ENCODE measurements at regions not wholly inside any gene's neighbourhood (a gene's known extent, or its start where the extent isn't known, plus 50 kb on each side); places are given as distances from the start of the nearest gene placed in this dataset.
"Not testable (repeated sequence)": the region's sequence is repeated elsewhere in the genome, so short reads cannot be mapped to it uniquely, and the experiment has no call there.

DNA sequence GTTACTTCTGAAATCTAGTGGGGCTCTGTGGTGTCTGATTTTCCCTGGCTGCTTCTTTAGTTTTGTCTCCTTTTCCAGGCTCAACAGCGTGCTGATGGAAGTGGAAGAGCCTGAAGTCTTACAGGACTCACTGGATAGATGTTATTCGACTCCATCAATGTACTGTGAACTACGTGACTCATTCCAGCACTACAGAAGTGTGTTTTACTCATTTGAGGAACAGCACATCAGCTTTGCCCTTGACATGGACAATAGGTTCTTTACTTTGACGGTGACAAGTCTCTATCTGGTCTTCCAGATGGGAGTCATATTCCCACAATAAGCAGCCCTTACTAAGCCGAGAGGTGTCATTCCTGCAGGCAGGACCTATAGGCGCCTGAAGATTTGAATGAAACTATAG is 51.1 kb downstream of the NBPF8 start:
- DNase-seq: not testable (repeated sequence)

DNA sequence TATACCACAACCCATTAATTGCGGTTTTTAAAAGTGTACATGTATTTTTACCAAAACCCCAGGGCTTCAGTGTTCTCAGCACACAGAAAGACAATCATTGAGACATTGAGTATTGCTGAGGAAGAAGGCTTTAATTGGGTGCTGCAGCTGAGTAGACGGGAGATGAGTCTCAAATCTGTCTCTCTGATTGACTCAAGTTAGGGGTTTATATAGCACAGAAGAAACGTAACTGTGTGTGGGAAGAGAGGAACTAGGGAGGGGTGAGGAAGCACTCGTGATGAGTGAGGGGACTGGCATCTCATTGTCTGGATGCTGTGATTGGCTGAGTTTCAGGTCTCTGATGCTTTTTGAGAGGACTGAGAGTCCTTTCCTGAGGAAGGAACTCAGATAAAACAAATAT is 62.8 kb downstream of the NBPF8 start:
- DNase-seq: peak in 1 of 3 donors; percentile 0

DNA sequence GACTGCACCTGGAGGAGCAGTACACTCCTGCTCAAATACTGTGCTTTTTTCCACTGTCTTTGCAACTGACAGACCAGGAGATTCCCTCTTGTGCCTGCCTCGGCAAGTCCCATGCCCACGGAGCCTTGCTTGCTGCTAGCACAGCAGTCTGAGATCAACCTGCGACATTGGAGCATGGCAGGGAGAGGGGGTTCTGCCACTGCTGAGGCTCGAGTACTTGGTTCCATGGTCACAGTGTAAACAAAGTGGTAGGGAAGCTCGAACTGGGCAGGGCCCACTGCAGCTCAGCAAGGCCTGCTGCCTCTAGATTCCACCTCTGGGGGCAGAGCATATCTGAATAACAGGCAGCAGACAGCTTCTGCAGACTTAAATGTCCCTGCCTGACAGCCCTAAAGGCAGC is 63.6 kb downstream of the NBPF8 start:
- not testable (repeated sequence) for DNase-seq

DNA sequence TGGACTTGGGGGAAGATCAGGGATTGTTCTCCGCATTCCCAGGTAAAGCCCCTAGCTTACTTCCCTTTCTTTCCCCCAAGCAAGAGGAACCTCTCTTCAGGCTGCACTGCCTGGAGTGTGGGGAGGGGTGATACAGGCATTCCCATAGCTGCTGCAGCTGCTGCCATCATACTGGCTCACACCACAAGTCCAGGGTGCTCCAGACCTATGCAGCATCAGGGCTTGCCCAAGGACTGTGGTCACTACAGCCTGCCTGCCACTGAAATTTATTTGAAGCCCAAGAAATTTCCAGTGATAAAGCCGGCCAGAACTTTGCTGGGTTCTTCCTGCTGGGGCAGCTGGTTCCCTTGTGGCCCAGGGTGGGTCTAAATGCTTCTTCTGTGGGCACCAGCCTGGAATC is 72.7 kb downstream of the NBPF8 start:
- not testable (repeated sequence) for DNase-seq

DNA sequence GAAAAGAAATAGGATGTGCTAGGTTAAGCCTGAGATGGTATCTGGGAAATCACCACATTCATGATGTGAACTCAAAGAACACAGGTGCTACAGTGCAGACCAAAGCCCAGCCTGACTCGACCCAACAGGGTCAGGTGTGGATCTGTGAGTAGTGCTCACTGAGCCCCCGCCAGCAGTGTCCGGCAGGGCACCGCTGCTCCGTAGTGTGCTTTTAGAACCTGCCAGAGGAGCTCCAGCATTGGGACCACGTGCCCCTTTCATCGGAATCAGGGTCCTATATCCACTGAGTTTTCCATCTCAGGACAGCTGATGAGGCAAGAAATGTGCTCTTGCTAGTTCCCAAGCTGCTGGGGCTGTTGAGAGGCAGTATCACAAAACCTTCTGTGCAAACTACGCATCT is 74.4 kb downstream of the NBPF8 start:
- not testable (repeated sequence) for DNase-seq

DNA sequence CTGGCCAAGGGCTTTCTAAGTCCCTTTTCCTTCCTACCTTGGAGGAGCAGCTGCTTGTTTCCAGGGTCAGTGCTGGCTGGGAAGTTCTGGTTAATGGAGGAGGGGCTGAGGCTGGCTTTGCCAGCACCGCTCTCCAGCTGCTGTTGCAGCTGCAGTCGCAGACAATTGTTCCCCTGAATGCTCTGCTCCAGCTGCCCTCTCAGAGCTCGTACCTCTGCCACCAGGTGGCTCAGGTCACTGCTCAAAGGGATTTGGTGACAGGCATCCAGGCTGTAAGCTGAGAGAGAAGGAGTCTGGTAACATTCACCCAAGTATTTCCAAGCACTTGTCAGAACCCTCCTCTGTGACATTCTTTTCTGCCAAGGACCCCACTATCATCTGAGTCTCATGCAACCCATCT is 82.3 kb downstream of the NBPF8 start:
- DNase-seq: not testable (repeated sequence)

DNA sequence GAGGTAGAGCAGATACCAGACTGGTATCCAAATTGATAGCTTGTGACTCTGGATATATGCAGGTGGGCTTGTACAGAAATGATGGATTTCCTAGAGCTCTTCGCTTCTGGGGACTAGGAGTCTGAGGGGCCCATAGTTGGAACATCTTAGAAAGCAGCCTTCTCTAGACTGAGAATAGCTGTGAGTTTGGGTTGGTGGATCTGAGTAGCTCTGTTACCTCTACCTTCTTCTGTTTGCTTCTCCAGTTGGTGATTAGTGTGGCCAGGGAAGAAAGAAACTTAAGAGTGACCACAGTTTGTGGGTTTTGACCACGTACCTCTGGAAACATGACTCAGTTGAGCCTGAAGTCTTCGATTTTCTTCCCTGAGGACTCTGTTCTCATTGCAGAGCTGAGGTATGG is 88.4 kb downstream of the NBPF8 start:
- DNase-seq: not testable (repeated sequence)

DNA sequence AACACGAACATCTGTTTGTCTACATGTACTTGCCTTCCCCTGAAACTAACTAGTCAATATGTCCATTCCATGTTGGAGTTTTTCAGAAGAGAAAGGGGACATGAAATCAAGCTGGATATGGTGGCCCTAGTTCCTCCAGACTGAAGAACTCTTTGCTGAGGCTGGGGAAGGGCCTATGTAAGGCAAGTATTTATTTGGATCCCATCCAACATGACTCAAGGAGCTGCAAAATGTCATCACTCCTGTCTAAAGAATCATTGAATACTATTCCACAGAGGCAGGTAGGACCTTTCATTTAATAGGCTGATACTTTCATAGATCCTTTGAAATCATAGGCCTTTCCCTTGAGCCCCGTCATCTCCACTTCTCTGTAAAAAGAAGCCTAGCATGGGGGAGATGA is 91.5 kb downstream of the NBPF8 start:
- not testable (repeated sequence) for DNase-seq

DNA sequence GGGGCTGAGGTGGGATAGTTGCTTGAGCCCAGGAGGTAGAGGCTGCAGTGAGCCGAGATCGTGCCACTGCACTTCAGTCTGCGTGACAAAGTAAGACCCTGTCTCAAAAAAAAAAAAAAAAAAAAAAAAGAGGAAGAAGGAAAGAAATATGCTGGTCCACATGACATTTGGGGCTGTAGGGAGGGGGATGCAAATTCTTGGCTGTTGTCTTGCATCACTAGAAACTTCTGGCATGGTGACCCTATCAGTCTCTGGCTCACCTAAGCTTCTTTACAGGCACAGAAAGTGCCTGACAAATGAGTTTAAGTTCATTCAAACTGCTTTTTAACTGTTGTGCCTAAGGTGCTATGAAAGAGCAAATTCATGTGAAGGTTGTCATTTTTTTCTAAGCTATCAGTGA is 93.5 kb downstream of the NBPF8 start:
- DNase-seq: not testable (repeated sequence)

DNA sequence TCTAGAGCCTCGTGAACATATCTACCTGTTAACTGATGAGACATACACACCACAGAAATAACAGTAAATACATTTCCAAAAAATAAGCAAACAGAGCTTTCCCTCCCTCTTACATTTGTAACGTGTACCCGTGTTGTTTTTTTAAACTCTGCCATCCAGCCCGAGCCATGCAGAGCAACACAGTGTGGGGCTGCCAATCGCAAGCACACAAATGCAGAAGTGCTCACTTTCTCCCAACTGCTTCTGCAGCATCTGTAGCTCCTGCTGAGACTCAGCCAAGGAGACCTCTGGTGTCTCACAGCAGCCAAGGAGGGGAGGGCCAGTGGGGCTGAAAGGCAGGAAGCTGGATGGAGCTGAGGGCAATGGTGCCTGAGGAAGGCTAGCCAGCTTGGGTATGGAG is 94.4 kb downstream of the NBPF8 start:
- not testable (repeated sequence) for DNase-seq

DNA sequence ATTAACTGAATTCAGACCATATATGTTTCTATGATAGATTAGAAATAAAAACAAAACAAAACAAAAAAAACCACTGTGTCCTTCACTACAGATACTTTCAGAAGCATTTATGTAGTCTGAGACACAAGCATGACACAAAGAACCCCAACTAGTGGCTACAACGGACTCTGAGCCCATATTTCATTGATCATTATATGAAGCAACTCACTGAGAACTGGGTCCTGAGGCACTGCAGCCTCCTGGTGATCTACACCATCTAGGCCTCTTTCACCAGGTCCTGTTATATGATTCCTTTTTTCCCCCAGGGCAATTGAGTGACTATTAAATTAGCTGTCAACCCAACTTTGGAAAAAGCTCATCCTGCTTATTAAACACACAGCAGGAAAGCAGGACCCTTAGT is 98.3 kb downstream of the NBPF8 start:
- DNase-seq: not testable (repeated sequence)

DNA sequence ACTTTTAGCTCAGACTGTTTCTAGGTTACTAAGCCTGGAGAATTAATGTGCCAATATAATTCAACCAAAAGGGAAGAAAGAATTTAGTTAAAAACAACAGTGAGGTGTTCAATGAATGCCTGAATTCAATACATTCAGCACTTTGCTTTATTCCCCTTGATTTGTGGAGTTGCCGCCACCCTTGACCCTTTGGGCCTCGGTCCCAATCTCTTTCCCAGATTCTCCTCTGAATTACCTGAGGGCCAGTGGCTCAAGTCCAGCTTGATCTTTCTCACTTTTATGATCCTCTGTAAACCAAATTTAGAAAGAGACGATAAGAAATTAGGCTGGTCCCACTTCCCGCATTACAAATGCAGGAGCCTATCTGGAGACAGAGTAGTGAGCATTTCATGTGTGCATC is 98.7 kb downstream of the NBPF8 start:
- not testable (repeated sequence) for DNase-seq

DNA sequence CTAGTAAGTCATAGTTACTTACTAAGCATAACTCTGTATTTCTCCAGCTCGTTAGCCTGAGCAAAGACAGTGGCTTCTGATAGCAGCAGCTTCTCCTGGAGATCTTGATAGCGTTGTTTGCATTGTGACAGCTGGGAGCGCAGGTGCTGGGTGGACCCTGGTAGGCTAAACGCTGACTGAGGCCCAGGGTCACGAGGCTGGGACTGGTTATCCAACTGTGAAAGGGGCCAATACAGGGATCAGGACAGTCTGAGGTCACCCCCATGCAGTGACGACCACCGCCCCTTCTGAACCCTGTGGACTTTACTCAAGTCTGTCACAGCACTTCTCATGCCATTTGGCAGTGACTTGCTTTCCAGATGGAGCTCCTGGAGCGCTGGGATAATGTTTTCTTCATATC is 104.4 kb downstream of the NBPF8 start:
- not testable (repeated sequence) for DNase-seq

DNA sequence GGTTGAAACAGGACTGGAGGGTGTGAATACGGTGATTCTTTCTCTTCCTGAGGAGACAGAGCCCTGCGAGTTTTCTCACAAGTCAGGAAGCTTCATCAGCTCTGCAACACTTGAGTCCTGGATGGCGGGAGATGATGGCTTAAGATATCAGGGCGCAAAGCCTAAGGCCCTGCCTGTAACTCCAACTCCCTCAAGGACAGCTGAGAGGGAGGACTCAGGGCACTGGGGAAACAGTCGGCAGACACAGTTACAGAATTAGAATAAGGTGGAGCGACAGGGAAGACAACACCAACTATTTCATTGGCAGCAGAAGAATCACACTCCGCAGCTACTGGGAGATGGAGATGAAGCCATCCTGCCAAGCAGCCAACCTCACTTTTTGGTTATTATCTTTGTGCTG is 109.6 kb downstream of the NBPF8 start:
- DNase-seq: not testable (repeated sequence)

DNA sequence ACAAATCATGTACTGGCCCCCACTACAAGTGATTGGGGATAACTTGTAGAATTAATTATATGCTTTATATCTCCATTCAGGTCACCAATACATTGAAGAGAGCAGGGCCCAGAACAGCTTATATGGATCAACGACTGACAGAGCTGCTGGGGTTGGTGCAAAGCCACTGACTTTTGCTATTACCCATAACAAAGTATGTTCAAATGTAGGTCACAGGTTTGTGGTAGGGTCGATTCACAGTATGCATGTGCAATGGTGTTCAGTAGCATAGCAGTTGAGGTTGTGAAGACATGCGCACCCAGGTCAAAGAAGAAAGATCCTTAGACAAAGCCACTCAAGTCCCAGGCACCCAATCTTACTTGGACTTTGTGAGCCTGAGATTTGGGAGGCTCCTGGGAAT is 110.6 kb downstream of the NBPF8 start:
- DNase-seq: not testable (repeated sequence)

DNA sequence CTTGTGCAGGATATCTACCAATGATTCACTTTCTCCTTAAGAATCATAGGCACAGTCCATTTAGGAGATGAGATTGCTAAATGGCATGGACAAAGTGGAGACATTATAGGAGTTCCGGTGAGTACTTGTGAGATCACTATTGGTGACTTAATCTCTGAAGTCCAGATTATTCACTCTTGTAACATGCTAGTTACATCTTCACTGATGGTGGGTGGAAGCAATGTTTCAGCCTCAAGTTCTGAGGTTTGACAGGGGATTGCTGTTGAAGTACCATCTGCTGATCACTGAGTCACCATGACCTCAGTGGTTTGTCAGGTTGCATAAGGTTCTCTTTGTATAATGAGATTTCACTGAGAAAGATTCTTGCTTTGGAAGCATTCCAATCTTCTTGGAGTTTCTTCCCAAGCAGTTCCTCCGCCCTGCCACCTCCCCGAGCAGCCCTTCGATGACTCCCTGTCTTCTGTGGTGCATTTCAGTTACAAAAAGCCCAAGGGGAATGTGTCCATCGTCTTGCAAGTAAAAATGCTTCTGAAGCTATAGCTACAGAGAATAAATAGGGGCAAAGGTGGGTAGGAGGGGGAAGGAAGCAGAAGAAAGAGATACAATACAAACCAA is 114.7 kb downstream of the NBPF8 start:
- DNase-seq: not testable (repeated sequence)

DNA sequence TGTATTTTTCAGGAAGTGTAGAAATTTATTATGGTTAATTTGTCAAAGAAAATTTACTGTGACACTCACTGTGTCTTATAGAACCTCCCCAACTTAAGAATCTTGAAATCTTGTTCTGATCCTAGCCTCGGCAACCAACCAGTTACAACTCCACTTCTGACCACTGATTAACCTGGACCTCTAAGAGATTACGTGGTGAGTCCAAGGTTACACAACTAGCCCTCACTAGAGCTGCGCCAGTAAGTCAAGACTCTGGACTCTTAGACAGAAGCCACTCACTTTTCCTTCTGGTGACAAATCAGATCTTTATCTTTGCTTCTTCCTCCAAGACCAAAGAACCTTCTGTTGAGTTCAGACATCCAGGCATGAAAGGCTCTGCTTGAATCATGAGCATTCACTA is 116.6 kb downstream of the NBPF8 start:
- not testable (repeated sequence) for DNase-seq

DNA sequence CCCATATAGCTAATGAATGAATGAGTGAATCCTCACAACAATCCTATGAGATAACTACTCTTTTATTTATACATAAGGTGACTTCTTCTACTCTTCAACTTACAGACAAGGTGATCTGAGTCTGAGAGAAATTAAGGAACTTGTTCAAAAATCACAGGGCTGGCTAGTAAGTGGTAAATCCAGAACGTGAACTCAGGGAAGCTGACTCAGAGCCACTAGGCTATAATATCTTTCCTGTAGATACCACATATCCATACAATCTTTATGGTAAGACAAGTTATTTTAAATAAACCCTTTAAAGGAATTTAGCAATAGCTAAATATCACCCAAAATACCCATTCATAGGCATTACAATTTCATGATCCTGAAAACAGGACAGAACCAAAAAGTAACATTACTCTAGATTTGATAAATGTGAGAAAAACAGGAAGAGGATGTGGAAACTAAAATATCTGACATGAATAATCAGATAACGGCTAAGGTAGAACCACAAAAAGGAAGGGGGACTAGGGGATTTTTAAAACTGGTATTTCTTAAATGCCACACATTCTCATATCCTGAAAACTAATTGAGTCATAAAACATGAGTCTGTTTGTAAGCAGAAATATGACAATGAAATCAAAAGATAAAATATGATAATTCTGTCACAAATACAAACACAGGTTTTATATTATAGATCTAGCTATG is 119.7 kb downstream of the NBPF8 start:
- peak; percentile 30 to 65 (median 53) for DNase-seq

DNA sequence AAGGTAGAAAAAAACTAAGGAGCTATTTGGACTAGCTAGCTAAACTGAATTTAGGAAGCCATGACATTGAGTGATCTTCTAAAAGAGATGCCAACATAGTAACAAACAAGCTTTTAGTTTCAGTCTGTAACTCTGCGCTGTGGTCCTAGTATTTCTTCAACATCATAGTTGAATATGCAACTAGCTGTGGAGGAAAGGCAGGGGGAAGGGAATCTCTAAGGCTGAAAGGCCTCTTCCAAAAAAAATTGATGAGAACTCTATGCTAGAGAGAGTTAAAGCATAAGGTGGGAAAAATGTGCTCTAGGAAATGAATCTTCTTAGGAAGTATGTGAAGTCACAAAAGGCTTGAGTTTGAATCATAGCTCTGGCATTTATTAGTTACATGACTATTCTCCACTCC is 120.2 kb downstream of the NBPF8 start:
- DNase-seq: peak; percentile 5 to 36 (median 18)

DNA sequence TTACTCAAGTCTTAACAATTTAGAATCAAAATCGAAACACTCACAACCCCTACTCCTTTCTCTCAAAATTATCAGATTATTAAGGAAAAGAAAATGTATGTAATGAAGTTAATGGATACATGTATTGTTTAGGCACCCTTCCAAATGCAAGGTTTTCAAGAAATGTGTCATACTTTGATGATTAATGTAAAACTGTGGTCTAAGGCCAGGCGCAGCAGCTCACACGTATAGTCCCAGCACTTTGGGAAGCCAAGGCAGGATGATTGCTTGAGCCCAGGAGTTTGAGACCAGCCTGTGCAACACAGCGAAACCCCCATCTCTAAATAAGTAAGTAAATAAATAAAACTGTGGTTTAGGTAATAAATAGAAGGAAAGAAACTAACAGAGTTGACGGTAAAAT is 126.6 kb downstream of the NBPF8 start:
- not testable (repeated sequence) for DNase-seq

DNA sequence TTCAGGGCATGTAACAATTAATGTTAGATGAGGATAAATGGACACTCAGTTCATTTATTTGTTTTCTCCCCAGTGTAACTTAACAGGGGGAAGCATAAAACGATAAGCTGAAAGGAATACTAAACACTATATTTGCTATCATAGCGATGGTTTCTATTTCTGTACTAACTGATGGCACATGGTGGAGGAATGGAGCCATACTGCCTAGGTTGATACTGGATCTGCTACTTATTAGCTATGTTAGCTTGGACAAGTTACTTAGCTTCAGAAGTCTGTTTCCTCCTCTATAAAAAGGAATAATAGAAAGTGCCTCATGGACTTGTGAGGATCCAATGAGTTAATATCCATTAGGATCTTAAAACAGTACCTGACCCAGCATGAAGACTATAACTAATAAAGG is 127.5 kb downstream of the NBPF8 start:
- not testable (repeated sequence) for DNase-seq

DNA sequence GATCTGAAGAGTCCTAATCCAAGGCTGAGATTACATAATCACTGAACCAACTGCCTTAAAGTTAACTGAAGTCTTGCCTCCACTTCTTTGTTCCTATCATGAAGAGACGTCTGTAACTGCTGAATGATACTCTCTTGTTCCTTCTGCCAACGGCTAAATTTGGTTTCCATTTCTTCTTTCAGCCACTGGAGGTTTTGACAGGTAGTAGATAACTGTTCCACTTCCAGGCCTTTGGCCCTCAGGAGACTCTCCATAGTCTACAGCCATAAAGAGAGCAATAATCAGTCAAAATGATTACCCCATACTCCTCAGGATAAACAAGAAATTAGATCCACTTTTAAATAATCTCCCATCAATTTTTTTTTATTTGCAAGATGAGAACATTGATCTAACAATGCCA is 128.1 kb downstream of the NBPF8 start:
- not testable (repeated sequence) for DNase-seq

DNA sequence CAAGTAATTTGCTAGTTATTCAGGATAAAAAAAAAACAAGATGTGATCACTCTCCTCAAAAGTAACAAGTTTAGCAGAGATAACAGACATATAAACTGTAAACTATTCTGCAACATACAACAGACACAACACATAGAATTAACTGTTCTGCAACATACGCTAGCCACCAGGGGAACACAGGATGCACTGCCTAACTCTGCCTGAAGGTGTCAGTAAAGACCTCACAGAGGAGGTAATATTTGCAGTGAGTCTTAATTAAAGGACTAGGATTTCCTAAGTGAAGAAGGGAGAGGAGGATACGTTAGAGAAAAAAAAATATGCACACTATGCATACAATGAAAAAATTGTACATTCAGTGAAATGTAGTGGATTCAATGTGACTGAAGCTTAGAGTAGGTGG is 129.6 kb downstream of the NBPF8 start:
- DNase-seq: not testable (repeated sequence)

DNA sequence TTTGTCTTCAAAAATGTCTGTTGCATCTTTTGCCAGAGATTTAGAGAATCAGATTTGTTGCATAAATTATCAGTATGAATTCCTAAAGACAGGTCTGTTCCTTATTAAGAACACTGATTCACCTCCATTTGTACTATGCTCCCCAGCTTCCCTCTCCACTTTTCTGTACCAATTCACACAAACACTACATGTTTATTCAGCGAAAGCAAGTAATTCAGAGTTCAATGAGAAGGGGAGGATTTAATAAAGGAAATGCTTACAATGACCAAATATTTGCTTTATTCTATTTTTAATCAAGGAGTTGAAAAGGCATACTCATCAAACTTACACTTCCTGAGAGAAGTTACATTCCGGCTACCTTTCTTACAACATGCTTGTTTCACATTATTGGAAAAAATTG is 135.5 kb downstream of the NBPF8 start:
- not testable (repeated sequence) for DNase-seq

DNA sequence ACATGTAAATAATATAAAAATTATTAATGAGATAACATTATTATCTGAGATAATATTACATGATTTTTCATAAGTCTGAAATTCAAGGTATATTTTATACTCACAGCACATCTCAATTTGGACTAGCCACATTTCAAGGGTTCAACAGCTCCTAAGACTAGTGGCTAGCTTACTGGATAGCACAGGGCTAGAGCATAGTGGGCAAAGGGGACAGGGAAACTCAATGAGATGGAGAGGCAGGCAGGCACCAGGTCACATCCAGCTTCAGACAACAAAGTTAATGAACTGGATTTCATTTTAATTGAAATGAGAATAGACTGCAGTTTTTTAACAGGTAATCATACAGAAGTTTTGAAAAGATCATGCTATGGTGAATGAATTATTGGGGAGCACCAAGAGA is 137.4 kb downstream of the NBPF8 start:
- DNase-seq: not testable (repeated sequence)

All from suppressor macrophage treated with lipopolysaccharide for 1 hour (primary cell).